GM12872 (cell line): ENCODE measurements at regions not wholly inside any gene's neighbourhood (a gene's known extent, or its start where the extent isn't known, plus 50 kb on each side); places are given as distances from the start of the nearest gene placed in this dataset.

Experiments used
- CTCF ChIP-seq: IDR thresholded peaks from 3 replicates; pipeline ENCODE4 v1.5.1; 2011; ENCODE audit warnings: low read depth, mild to moderate bottlenecking, low read length, moderate library complexity; ENCODE audit not compliant: insufficient read depth

- TF ChIP-seq CTCF = no peak
These were observed 438.9 kb upstream of the ZP4 start for GRCh38 chr1:238329671-238330070.

GRCh38 chr1:238324211-238324864 lies 433.6 kb upstream of the ZP4 start:
- no peak for TF ChIP-seq CTCF

GRCh38 chr1:238323490-238323889 lies 432.8 kb upstream of the ZP4 start:
- TF ChIP-seq CTCF = no peak

- TF ChIP-seq CTCF = no peak
These were observed 429.2 kb upstream of the ZP4 start for GRCh38 chr1:238319957-238320356.

GRCh38 chr1:238318294-238319110 lies 427.8 kb upstream of the ZP4 start:
- no peak for TF ChIP-seq CTCF

- no peak for TF ChIP-seq CTCF
These were observed 422.2 kb upstream of the ZP4 start for GRCh38 chr1:238312969-238313368.

- TF ChIP-seq CTCF = no peak
These were observed 415.7 kb upstream of the ZP4 start for GRCh38 chr1:238306411-238306810.
